H1 (cell line): ENCODE measurements at regions not wholly inside any gene's neighbourhood (a gene's known extent, or its start where the extent isn't known, plus 50 kb on each side); places are given as distances from the start of the nearest gene placed in this dataset.

Experiments
- CHD2 ChIP-seq: IDR thresholded peaks from 2 replicates; pipeline ENCODE4 v1.6.1; 2012; ENCODE audit warnings: low read length, improper control_type of control experiment
- CREB1 ChIP-seq: IDR thresholded peaks from 2 replicates; pipeline ENCODE4 v1.6.1; 2012; ENCODE audit warnings: inconsistent platforms
- EZH2 ChIP-seq: fragments of 200-600 bp; sonication (generic); IDR thresholded peaks from 2 replicates; pipeline ENCODE4 v1.7.1; 2012; ENCODE audit warnings: low read depth, mild to moderate bottlenecking, moderate library complexity, low read length, inconsistent platforms; ENCODE audit not compliant: severe bottlenecking
- GABPA ChIP-seq: IDR thresholded peaks from 2 replicates; pipeline ENCODE4 v1.6.1; 2011; ENCODE audit warnings: mild to moderate bottlenecking, low read length, moderate library complexity, borderline replicate concordance; ENCODE audit not compliant: insufficient read depth
- POLR2AphosphoS5 ChIP-seq: IDR thresholded peaks from 2 replicates; pipeline ENCODE4 v1.6.1; 2011; ENCODE audit warnings: low read depth, low read length
- POU5F1 ChIP-seq: IDR thresholded peaks from 2 replicates; pipeline ENCODE4 v1.6.1; 2011; ENCODE audit warnings: low read depth, mild to moderate bottlenecking, low read length, moderate library complexity
- RNF2 ChIP-seq: fragments of 200-900, 300-1000 bp; sonication (generic); IDR thresholded peaks from 2 replicates; pipeline ENCODE4 v1.7.1; 2016; ENCODE audit warnings: borderline replicate concordance, low read depth, mild to moderate bottlenecking, antibody characterized with exemption, low read length; ENCODE audit not compliant: poor library complexity, severe bottlenecking; ENCODE audit errors: missing control alignments
- SIRT6 ChIP-seq: IDR thresholded peaks from one replicate; pipeline ENCODE4 v1.7.1; 2012; ENCODE audit warnings: low read length, inconsistent platforms
- SUZ12 ChIP-seq: fragments of 200-600 bp; sonication (generic); IDR thresholded peaks from 2 replicates; pipeline ENCODE4 v1.6.1; 2012; ENCODE audit warnings: mild to moderate bottlenecking, inconsistent platforms, low read length, moderate library complexity, mixed read lengths
- TF ChIP-seq, protein P1 (sequence below): fragments of 300-600 bp; sonication (generic); IDR thresholded peaks from 2 replicates; pipeline ENCODE4 v1.7.1; 2012; ENCODE audit warnings: low read length, moderate library complexity, mild to moderate bottlenecking, inconsistent platforms; ENCODE audit not compliant: insufficient replicate concordance

DNA sequence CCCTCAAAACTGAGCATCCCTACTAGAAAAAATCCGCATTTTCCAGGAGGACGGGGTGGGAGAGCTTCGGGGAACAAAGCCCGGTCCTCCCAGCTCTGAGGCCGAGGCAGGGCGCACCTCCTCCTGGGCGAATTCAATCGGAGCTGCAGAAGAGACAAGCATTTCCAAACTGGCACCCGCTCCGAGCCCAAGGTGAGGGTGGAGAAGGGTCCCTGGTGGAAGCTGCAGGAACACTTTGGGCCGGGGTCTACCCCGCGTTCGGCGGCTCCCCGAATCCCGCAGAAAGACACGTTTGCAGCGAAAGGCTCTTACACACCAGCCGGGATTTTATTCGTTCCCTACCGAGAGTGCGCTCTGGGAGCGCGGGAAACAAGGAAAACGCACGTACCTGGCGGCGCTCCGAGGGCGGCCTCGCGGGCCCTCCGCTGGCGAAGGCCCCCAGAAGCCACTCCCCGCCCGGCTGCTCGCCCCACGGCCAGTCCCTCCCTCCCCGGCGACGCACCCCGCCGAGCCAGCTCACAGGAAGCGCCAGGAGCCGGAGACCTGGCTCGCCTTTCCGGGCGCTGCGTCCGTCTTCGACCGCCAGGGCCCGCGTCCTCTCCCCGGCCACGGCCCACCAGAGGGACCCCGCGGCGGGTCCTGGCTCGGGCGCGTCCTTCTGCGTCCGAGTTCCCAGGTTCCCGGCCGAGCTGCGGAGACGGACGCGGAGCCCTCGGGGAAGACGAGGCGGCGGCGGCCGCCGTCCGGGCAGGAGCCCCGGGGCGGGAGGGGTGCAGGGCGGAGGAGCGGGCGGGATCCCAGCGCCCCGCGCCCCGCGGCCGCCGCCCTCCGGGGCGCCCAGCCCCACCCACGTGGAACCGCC is 49.8 kb upstream of the BAHCC1 start (continued):
- peak; percentile 31 for TF ChIP-seq EZH2
- TF ChIP-seq GABPA, result peak; percentile 73
- TF ChIP-seq, protein P1, sequence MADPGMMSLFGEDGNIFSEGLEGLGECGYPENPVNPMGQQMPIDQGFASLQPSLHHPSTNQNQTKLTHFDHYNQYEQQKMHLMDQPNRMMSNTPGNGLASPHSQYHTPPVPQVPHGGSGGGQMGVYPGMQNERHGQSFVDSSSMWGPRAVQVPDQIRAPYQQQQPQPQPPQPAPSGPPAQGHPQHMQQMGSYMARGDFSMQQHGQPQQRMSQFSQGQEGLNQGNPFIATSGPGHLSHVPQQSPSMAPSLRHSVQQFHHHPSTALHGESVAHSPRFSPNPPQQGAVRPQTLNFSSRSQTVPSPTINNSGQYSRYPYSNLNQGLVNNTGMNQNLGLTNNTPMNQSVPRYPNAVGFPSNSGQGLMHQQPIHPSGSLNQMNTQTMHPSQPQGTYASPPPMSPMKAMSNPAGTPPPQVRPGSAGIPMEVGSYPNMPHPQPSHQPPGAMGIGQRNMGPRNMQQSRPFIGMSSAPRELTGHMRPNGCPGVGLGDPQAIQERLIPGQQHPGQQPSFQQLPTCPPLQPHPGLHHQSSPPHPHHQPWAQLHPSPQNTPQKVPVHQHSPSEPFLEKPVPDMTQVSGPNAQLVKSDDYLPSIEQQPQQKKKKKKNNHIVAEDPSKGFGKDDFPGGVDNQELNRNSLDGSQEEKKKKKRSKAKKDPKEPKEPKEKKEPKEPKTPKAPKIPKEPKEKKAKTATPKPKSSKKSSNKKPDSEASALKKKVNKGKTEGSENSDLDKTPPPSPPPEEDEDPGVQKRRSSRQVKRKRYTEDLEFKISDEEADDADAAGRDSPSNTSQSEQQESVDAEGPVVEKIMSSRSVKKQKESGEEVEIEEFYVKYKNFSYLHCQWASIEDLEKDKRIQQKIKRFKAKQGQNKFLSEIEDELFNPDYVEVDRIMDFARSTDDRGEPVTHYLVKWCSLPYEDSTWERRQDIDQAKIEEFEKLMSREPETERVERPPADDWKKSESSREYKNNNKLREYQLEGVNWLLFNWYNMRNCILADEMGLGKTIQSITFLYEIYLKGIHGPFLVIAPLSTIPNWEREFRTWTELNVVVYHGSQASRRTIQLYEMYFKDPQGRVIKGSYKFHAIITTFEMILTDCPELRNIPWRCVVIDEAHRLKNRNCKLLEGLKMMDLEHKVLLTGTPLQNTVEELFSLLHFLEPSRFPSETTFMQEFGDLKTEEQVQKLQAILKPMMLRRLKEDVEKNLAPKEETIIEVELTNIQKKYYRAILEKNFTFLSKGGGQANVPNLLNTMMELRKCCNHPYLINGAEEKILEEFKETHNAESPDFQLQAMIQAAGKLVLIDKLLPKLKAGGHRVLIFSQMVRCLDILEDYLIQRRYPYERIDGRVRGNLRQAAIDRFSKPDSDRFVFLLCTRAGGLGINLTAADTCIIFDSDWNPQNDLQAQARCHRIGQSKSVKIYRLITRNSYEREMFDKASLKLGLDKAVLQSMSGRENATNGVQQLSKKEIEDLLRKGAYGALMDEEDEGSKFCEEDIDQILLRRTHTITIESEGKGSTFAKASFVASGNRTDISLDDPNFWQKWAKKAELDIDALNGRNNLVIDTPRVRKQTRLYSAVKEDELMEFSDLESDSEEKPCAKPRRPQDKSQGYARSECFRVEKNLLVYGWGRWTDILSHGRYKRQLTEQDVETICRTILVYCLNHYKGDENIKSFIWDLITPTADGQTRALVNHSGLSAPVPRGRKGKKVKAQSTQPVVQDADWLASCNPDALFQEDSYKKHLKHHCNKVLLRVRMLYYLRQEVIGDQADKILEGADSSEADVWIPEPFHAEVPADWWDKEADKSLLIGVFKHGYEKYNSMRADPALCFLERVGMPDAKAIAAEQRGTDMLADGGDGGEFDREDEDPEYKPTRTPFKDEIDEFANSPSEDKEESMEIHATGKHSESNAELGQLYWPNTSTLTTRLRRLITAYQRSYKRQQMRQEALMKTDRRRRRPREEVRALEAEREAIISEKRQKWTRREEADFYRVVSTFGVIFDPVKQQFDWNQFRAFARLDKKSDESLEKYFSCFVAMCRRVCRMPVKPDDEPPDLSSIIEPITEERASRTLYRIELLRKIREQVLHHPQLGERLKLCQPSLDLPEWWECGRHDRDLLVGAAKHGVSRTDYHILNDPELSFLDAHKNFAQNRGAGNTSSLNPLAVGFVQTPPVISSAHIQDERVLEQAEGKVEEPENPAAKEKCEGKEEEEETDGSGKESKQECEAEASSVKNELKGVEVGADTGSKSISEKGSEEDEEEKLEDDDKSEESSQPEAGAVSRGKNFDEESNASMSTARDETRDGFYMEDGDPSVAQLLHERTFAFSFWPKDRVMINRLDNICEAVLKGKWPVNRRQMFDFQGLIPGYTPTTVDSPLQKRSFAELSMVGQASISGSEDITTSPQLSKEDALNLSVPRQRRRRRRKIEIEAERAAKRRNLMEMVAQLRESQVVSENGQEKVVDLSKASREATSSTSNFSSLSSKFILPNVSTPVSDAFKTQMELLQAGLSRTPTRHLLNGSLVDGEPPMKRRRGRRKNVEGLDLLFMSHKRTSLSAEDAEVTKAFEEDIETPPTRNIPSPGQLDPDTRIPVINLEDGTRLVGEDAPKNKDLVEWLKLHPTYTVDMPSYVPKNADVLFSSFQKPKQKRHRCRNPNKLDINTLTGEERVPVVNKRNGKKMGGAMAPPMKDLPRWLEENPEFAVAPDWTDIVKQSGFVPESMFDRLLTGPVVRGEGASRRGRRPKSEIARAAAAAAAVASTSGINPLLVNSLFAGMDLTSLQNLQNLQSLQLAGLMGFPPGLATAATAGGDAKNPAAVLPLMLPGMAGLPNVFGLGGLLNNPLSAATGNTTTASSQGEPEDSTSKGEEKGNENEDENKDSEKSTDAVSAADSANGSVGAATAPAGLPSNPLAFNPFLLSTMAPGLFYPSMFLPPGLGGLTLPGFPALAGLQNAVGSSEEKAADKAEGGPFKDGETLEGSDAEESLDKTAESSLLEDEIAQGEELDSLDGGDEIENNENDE, result no peak
- no peak for TF ChIP-seq POU5F1
- peak; percentile 53; the same call in 1 of the 2 replicates for TF ChIP-seq SUZ12
- no peak for TF ChIP-seq CHD2
- no peak for TF ChIP-seq RNF2
- 0 out of 2 replicates have a peak, but pooled peaks have one; percentile 8 for TF ChIP-seq POLR2AphosphoS5
- TF ChIP-seq CREB1, result peak; percentile 28; the same call in 1 of the 2 replicates
- TF ChIP-seq SIRT6, result no peak
